Heart left ventricle (tissue), 16 donors: ENCODE measurements at regions not wholly inside any gene's neighbourhood (a gene's known extent, or its start where the extent isn't known, plus 50 kb on each side); places are given as distances from the start of the nearest gene placed in this dataset.

Experiments used
- ATAC-seq, 4 donors: fragments of 200-7000 bp; cut with Tn5 transposase; one replicate each; pipeline ENCODE4 v1.9.1; 2020 to 2022; ENCODE audit warnings: moderate library complexity in 4 of 4, mild to moderate bottlenecking in 3 of 4, moderate number of reproducible peaks in 1 of 4
- DNase-seq, 5 donors: peaks; one replicate each; pipeline ENCODE4 v3.0.0-alpha.2; 2020
- H3K27ac ChIP-seq, 12 donors: fragments of 200-600 bp; sonication (generic) in 4 of 12; one replicate each; pipeline versions ENCODE4 v1.5.0 to v1.8.0; 2016 to 2022; ENCODE audit warnings: mild to moderate bottlenecking in 2 of 12
- H3K27me3 ChIP-seq, 9 donors: fragments of 200-600 bp; sonication (generic) in 2 of 9; one replicate each; pipeline versions ENCODE4 v1.5.1 to v1.8.0; 2016 to 2022; ENCODE audit warnings: mild to moderate bottlenecking in 3 of 9
- H3K36me3 ChIP-seq, 9 donors: fragments of 200-600 bp; sonication (generic) in 2 of 9; one replicate each; pipeline versions ENCODE4 v1.5.0 to v1.8.0; 2018 to 2022; ENCODE audit warnings: mild to moderate bottlenecking in 2 of 9
- H3K4me1 ChIP-seq, 12 donors: fragments of 200-600 bp; sonication (generic) in 4 of 12; one replicate each; pipeline versions ENCODE4 v1.5.0 to v1.8.0; 2016 to 2022; ENCODE audit warnings: mild to moderate bottlenecking in 3 of 12
- H3K4me3 ChIP-seq, 12 donors: fragments of 200-600 bp; sonication (generic) in 4 of 12; one replicate each; pipeline versions ENCODE4 v1.5.0 to v1.8.0; 2017 to 2022; ENCODE audit warnings: mild to moderate bottlenecking in 9 of 12, moderate library complexity in 4 of 12
- H3K9me3 ChIP-seq, 12 donors: fragments of 200-600 bp; sonication (generic) in 4 of 12; one replicate each; pipeline versions ENCODE4 v1.5.0 to v1.8.0; 2016 to 2022; ENCODE audit warnings: mild to moderate bottlenecking in 1 of 12
- CTCF ChIP-seq, 12 donors: fragments of 200-600 bp; sonication (generic) in 4 of 12; IDR thresholded peaks; one replicate each; pipeline versions ENCODE4 v1.5.0 to v1.8.0; 2018 to 2022; ENCODE audit warnings: antibody characterized with exemption in 12 of 12, mild to moderate bottlenecking in 5 of 12
- POLR2A ChIP-seq, 2 donors: fragments of 450-650 bp; IDR thresholded peaks; one replicate each; pipeline ENCODE4 v1.6.1; 2017; ENCODE audit warnings: antibody characterized with exemption in 2 of 2, mild to moderate bottlenecking in 2 of 2, moderate library complexity in 2 of 2
- WGBS, 4 donors: extraction: QIAGEN DNeasy Blood & Tissue Kit in 2 of 4; methylation state at CpG; one replicate each; pipeline versions ENCODE4 v1.1.5 to v1.1.7; 2013 to 2018; 5-methylcytosine and 5-hydroxymethylcytosine counted together
- intact Hi-C, 10 donors: fragments of 100-400 bp; cut with DNase I; formaldehyde crosslinking; loops; one replicate each; pipeline versions ENCODE4 v1.11.1 to v1.14.2; 2022
- donor health status: ischemic (EF 13 %, LVEDD 7.1; RV severe dilation, severe dysfunction).
- donor health status: healthy with polysubstance abuse.
- donor health status: DM: no; HTN: yes; CAD: no.
- donor health status: DM: no; HTN: no; CAD: no.
- donor health status: ischemic (EF 25% LVEDD 6.9; RV normal size, moderate dysfunction).
- donor health status: ischemic (EF 25% LVEDD 5.7; RV mildly dilated, moderate dysfunction).
- donor health status: healthy.
- donor health status: DM: yes; HTN: yes; CAD: no.
- donor health status: ischemic (EF 35%, LVEDD 5.7; RV mildly dilated, moderate dysfunction).
- donor health status: nonischemic (EF 11% LVEDD 7.7; RV severe dilation, severe dysfunction).
- donor health status: DM: yes; HTN: yes; CAD: no.
- donor health status: PGD.
- donor health status: ischemic (EF 29% LVEDD 5.4; RV normal size, mild dysfunction).
- donor health status: nonischemic (EF 23%, LVEDD 6.1; RV moderate dilation, normal function).

- TF ChIP-seq CTCF (IDR thresholded peaks at IDR 0.05) (no peak), POLR2A (IDR thresholded peaks at IDR 0.05) (no peak)
- 66 to 86% (median 83%) methylated on average over 1 of the region's 1 CpG for WGBS, 4 donors
- Histone ChIP-seq H3K27ac (no peak overlapping the region), H3K27me3 (peaks cover 0 to 7% (median 0%) of the 10 kb centered on the region in 9 donors), H3K36me3 (no peaks in the 10 kb centered on the region), H3K9me3 (no peaks in the 10 kb centered on the region), H3K4me3 (no peak overlapping the region), H3K4me1 (no peaks in the 10 kb centered on the region)
- ATAC-seq = no peak
- DNase-seq = no peak
- intact Hi-C loops = no loop called here
Observed at GRCh38 chr5:7075470-7075869, 320.5 kb upstream of the ADCY2 start.

- no peaks in the 10 kb centered on the region for H3K4me1 ChIP-seq
- no peak overlapping the region for H3K4me3 ChIP-seq
- intact Hi-C loops = no loop called here
- H3K27me3 ChIP-seq = peaks cover 0 to 7% (median 0%) of the 10 kb centered on the region in 9 donors
- no peaks in the 10 kb centered on the region for H3K9me3 ChIP-seq
- H3K27ac ChIP-seq = no peak overlapping the region
- ATAC-seq (no peak), DNase-seq (no peak)
- TF ChIP-seq CTCF (IDR thresholded peaks at IDR 0.05) (no peak), POLR2A (IDR thresholded peaks at IDR 0.05) (no peak)
- H3K36me3 ChIP-seq = no peaks in the 10 kb centered on the region
- 46 to 58% (median 49%) methylated on average over 6 of the region's 6 CpGs for WGBS, 4 donors
Observed at GRCh38 chr5:7078101-7078500, 317.8 kb upstream of the ADCY2 start.

GRCh38 chr5:7078901-7079300 lies 317.0 kb upstream of the ADCY2 start:
- Histone ChIP-seq H3K4me3 (no peak overlapping the region), H3K36me3 (no peaks in the 10 kb centered on the region), H3K27ac (no peak overlapping the region), H3K4me1 (no peaks in the 10 kb centered on the region), H3K27me3 (peaks cover 0 to 7% (median 0%) of the 10 kb centered on the region in 9 donors), H3K9me3 (no peaks in the 10 kb centered on the region)
- 33 to 52% (median 46%) methylated on average over 9 of the region's 9 CpGs for WGBS, 4 donors
- no peak for TF ChIP-seq CTCF (IDR thresholded peaks at IDR 0.05)
- no peak for TF ChIP-seq POLR2A (IDR thresholded peaks at IDR 0.05)
- DNase-seq (no peak), ATAC-seq (no peak)
- intact Hi-C loops = no loop called here

- no peak for DNase-seq
- TF ChIP-seq CTCF (IDR thresholded peaks at IDR 0.05) (no peak), POLR2A (IDR thresholded peaks at IDR 0.05) (no peak)
- Histone ChIP-seq H3K4me1 (no peaks in the 10 kb centered on the region), H3K36me3 (no peaks in the 10 kb centered on the region), H3K27me3 (peaks cover 0 to 7% (median 0%) of the 10 kb centered on the region in 9 donors), H3K9me3 (peaks cover 0 to 1% (median 0%) of the 10 kb centered on the region in 12 donors), H3K4me3 (no peak overlapping the region), H3K27ac (no peak overlapping the region)
- WGBS, 4 donors = 79 to 87% (median 85%) methylated on average over 7 of the region's 7 CpGs
- no peak for ATAC-seq
- intact Hi-C loops = no loop called here
Observed at GRCh38 chr5:7080501-7080900, 315.4 kb upstream of the ADCY2 start.
